ENCODE measurements at regions not wholly inside any gene's neighbourhood (a gene's known extent, or its start where the extent isn't known, plus 50 kb on each side); places are given as distances from the start of the nearest gene placed in this dataset.

- Histone ChIP-seq H3K27ac (no peak overlapping the region), H3K9me3 (no peaks in the 10 kb centered on the region), H3K4me1 (no peaks in the 10 kb centered on the region), H3K36me3 (no peaks in the 10 kb centered on the region), H3K4me3 (no peak overlapping the region), H3K27me3 (no peaks in the 10 kb centered on the region)
- ATAC-seq (no peak), DNase-seq (no peak)
- intact Hi-C loops (cut with DNase I; ENCODE audit: low total_unique reads), result no loop called here
- TF ChIP-seq POLR2A (IDR thresholded peaks at IDR 0.05) (no peak), CTCF (IDR thresholded peaks at IDR 0.05 in 4 of 5, conservative IDR thresholded peaks at IDR 0.05 in 1 of 5) (no peak)
- in situ Hi-C loops (cut with MboI; ENCODE audit: low sequenced_read_pairs in 4 of 4), result no loop called here
These were observed 222.3 kb downstream of the NKX6-1 start for GRCh38 chr4:84276752-84277151.

GRCh38 chr4:84269536-84270044 lies 229.5 kb downstream of the NKX6-1 start:
- H3K4me1 ChIP-seq, result no peaks in the 10 kb centered on the region
- H3K27ac ChIP-seq, result no peak overlapping the region
- intact Hi-C loops (cut with DNase I; ENCODE audit: low total_unique reads) (no loop called here), in situ Hi-C loops (cut with MboI; ENCODE audit: low sequenced_read_pairs in 4 of 4) (no loop called here)
- H3K9me3 ChIP-seq, result no peaks in the 10 kb centered on the region
- no peaks in the 10 kb centered on the region for H3K36me3 ChIP-seq
- DNase-seq (no peak), ATAC-seq (no peak)
- H3K27me3 ChIP-seq, result no peaks in the 10 kb centered on the region
- H3K4me3 ChIP-seq, result no peak overlapping the region
- TF ChIP-seq CTCF (IDR thresholded peaks at IDR 0.05 in 4 of 5, conservative IDR thresholded peaks at IDR 0.05 in 1 of 5), result no peak
- no peak for TF ChIP-seq POLR2A (IDR thresholded peaks at IDR 0.05)

- no peaks in the 10 kb centered on the region for H3K4me1 ChIP-seq
- H3K27me3 ChIP-seq, result no peaks in the 10 kb centered on the region
- DNase-seq, result no peak
- TF ChIP-seq CTCF (IDR thresholded peaks at IDR 0.05 in 4 of 5, conservative IDR thresholded peaks at IDR 0.05 in 1 of 5) (no peak), POLR2A (IDR thresholded peaks at IDR 0.05) (no peak)
- intact Hi-C loops (cut with DNase I; ENCODE audit: low total_unique reads) (no loop called here), in situ Hi-C loops (cut with MboI; ENCODE audit: low sequenced_read_pairs in 4 of 4) (no loop called here)
- ATAC-seq, result no peak
- no peaks in the 10 kb centered on the region for H3K36me3 ChIP-seq
- no peaks in the 10 kb centered on the region for H3K9me3 ChIP-seq
- no peak overlapping the region for H3K4me3 ChIP-seq
- H3K27ac ChIP-seq, result no peak overlapping the region
These were observed 234.4 kb downstream of the NKX6-1 start for GRCh38 chr4:84264652-84265051.

DNA sequence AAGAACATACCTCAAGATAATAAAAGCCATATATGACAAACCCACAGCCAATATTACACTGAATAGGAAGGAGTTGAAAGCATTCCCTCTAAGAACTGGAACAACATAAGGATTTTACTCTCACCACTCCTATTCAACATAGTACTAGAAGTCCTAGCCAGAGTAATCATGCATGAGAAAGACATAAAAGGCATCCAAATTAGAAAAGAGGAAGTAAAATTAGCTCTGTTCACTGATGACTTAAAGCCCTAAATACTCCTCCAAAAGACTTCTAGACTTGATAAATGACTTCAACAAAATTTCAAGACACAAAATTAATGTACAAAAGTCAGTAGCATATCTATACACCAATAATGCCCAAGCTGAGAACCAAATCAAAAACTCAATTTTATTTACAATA lies 235.7 kb downstream of the NKX6-1 start:
- DNase-seq (no peak), ATAC-seq (no peak)
- Histone ChIP-seq H3K9me3 (no peaks in the 10 kb centered on the region), H3K27ac (no peak overlapping the region), H3K36me3 (no peaks in the 10 kb centered on the region), H3K27me3 (no peaks in the 10 kb centered on the region), H3K4me1 (no peaks in the 10 kb centered on the region), H3K4me3 (no peak overlapping the region)
- intact Hi-C loops (cut with DNase I; ENCODE audit: low total_unique reads) (no loop called here), in situ Hi-C loops (cut with MboI; ENCODE audit: low sequenced_read_pairs in 4 of 4) (no loop called here)
- no peak for TF ChIP-seq POLR2A (IDR thresholded peaks at IDR 0.05)
- TF ChIP-seq CTCF (IDR thresholded peaks at IDR 0.05 in 4 of 5, conservative IDR thresholded peaks at IDR 0.05 in 1 of 5), result no peak

DNA sequence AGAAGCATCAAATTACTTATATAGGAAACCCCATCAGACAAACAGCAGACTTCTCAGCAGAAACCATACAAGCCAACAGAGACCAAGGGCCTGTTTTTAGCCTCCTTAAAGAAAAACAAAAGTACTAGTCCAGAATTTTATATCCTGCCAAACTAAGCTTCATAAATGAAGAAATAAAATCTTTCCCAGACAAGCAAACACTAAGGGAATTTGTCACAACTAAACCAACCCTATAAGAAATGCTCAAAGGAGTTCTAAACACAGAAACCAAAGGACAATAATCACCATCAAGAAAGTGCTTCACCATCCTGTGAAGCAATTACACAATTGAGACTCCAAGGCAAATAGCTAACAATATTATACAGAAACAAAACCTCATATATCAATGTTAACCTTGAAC lies 238.6 kb downstream of the NKX6-1 start:
- H3K9me3 ChIP-seq, result no peaks in the 10 kb centered on the region
- H3K4me3 ChIP-seq, result no peak overlapping the region
- intact Hi-C loops (cut with DNase I; ENCODE audit: low total_unique reads) (no loop called here), in situ Hi-C loops (cut with MboI; ENCODE audit: low sequenced_read_pairs in 4 of 4) (no loop called here)
- no peak for TF ChIP-seq CTCF (IDR thresholded peaks at IDR 0.05 in 4 of 5, conservative IDR thresholded peaks at IDR 0.05 in 1 of 5)
- no peak for TF ChIP-seq POLR2A (IDR thresholded peaks at IDR 0.05)
- H3K27ac ChIP-seq, result no peak overlapping the region
- H3K27me3 ChIP-seq, result no peaks in the 10 kb centered on the region
- no peak for ATAC-seq
- no peak for DNase-seq
- H3K36me3 ChIP-seq, result no peaks in the 10 kb centered on the region
- H3K4me1 ChIP-seq, result no peaks in the 10 kb centered on the region
